Fibroblast of skin of left quadriceps (primary cell): ENCODE measurements at regions not wholly inside any gene's neighbourhood (a gene's known extent, or its start where the extent isn't known, plus 50 kb on each side); places are given as distances from the start of the nearest gene placed in this dataset.
A peak's percentile ranks its signal among the peaks of the same experiment; 100 is the strongest.

Source experiments
- DNase-seq, 2 experiments: peaks; one replicate each; pipeline ENCODE4 v3.0.0-alpha.2; 2013; ENCODE audit warnings: low read depth in 2 of 2

DNA sequence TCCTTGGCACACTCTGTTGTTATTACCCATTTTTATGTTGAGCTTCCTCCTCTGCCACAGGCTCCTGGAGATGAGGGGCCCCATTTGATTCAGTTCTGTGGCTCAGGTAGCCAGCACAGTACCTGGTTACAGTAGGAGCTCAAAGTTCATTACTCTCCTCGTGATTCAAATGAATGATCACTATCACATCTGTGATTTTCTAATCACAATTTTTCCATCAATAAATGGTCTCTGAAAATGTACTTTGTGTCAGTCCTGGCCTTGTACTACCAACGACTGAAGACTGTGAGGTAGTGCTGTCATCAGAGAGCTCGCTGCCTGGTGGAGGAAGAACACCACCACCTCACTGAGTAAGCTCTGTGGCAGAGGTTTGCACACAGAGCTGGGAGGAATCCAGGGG lies 106.8 kb upstream of the JUN start:
- DNase-seq: no peak

DNA sequence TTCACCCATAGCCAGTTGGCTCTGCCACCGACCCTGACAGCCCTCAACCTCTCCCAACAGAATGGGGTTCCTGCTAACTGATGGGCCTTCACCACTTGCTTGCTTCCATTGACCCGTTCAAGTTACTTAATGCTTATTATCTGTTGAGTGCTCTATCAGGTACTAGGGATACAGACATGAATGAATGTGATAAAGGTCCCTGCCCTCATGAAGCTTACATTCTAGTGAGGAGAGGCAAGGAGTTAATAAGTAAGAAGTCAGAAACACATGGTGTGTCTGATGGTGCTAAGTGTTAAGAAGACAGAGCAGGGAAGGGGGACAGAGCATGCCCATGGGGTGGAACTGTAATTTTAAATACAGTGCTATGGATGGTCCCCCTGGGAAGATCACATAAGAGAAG lies 107.5 kb upstream of the JUN start:
- DNase-seq: no peak

DNA sequence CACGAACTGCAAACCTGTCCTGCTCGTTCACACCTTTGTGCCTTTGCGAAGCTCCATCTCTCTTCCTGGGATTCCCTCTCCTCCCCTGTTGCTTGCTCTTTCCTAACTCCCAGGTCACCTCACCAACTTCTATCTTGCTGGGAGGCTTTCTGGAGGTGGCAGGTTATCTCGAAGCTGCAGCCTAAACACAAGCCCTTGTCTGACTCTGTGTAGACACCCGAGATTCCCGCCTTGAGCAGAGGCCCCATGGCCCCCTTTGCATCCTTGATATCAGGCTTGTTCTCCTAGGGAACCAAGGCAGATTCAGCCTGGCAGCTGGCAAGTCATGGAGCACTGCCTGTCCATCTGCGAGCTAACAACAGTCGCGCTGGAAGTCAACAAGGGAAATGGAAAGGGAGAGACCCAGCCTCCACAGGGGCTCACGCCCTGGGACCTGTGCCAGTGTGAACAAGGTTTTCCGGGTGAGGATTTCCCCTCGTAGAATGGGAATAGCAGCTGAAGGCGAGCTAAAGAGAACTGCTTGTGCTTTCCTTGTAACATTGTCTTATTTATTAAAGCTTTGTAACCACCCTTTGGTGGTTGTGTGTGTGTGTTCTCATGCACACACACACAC lies 109.5 kb upstream of the JUN start:
- DNase-seq: no peak

DNA sequence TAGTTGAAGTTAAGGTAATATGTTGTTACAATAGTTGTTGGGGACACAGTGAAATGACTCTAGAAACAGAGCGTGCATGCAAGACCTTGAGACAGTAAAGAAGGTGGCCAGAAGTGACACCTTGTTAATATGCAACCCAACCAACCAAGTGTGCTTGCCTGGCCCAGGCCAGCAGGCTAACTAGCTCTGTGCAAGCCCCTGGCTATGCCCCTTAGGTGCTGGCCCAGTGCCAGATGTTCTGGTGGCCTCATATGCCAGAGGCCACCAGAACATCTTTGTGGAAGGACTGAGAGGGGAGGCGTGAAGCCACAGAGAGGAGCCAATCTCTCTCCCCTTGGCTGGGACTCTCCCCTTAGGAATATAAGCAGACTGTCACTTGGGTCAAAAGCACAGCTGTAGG lies 111.2 kb upstream of the JUN start:
- no peak for DNase-seq

DNA sequence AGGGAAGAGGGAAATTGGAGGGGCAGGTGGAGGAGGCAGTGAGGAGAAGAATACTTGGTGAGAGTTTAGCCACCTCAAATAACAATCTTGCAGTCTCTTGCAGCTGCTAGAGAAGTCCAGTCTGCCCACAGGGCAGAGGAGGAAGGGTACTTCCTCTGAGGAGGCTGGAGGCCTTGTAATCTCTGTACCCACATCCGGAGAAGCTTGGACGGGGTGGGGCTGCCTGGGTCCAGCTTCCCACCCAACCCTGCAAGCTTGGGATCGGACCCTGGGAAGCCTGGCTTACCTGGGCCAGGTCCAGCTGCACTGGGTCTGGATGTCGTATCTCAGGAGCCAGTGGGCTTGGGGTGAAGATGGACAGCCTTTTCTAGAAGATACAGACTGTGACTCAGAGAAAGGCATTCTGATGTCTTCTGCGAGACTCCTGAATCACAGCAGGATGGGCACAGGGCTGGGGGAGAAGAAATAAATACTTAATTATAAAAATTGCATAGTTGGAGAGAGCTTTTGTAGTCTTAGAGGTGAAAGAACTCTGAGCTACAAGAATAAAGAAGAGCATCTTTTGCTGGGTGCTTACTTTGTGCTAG lies 111.8 kb upstream of the JUN start:
- no peak for DNase-seq

DNA sequence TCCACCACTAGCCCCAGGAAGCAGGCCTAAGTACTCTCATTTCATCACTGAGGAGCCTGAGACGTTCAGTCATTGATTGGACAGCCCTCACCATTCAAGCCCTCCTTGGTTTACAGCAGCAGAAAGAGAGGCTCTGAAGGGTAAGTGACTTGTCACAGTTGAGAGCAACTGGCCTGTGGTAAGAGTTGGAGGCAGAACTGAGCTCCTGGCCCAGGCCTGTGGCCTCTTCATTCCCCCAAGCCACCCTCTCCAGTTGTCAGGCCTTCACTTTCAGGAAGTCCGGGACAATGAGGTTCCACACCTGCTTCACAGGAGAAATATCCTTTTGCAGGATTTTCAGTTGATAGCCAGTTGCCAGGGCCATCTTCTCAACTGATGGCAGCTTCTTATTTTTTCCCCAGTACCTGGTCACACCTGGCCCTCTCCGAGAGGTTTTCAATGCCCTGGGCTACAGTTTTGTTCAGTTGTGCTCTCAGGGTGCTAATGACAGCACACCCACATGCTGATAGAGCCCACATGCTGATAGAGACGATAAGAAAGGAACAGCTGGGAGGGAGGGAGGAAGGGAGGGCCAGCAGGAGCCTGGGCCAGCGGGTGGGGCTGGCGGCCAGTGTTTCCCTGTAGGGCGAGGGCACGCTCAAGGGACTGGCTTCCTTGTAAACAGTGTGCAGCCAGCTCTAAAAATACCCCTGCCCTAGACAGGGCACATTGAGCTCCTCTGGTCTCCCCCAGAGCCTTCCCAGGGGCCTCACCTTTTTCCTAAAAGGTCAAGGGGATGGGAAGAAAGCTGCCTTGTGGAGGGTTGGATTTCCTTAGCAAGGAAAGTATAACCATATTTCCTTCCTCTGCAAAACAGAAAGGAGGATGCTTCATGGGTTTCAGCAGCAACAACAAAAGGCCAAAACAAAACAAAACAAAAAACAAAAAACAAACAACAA lies 112.7 kb upstream of the JUN start:
- no peak for DNase-seq

DNA sequence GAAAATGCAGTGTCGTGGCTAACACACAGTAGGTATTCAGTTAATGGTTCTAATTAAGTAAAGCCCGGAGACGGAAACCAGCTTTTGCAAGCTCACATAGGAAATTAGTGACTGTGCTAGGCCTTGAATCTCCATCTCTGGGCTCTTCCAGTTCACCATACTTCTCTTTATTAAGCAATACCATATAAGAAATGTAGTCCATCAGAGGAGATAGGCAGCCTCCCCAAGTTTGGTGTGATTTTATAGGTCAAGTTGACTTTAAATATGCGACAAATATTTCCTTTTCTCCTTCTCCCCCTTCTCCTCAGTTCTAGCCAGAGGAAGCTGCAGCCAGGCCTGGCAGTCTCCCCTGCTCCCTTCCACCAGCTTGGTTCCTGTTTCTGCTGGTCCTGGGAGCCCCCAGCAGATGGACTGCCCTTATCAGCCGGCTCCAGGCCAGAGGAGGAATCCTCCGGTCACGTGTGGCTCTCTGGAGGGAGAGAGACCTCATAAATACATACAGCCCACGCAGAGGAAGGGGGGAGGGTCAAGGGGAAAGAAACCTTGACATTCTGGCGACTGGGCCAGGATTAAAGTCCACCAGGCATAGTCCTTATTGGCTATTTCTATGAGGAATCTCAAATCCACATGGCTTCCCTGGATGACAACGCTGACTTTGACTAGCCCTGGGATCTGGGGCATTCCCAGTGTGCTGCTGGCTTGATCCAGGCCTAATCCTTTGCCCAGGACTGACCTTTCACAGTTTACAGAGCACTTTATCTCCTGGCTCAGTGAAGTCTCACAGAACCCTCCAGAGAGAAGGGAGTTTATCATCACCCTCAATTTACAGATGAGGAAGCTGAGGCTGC lies 115.1 kb upstream of the JUN start:
- no peak for DNase-seq

DNA sequence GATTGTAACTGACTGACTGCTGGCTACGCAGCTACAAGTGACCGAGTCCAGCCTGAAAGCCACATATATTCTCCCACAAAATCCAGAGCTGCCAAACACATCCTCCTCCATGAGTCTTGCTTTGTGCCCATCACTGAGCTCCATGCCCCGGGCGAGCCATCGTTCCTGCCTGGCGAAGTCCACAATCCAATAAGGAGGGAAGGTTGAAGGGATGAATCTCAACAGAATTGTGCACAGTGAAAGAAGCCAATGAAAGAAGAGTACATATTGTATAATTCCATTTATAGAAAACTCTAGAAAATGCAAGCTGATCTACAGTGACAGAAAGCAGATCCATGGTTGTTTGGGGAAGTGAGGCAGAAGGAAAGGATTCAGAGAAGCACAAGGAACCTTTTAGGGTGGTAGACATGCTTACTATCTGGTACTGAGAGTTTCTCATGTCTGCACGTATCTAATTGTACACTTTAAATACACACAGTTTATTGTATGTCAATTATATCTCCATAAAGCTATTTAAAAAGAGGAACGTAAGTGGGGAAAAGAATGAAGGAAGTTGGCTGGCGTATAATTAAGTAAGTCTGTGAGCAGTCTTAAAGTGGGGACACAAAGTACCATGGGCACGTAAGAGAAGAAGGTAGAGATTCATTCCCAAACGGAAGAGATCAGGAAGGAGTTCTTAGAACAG lies 115.9 kb upstream of the JUN start:
- no peak for DNase-seq

DNA sequence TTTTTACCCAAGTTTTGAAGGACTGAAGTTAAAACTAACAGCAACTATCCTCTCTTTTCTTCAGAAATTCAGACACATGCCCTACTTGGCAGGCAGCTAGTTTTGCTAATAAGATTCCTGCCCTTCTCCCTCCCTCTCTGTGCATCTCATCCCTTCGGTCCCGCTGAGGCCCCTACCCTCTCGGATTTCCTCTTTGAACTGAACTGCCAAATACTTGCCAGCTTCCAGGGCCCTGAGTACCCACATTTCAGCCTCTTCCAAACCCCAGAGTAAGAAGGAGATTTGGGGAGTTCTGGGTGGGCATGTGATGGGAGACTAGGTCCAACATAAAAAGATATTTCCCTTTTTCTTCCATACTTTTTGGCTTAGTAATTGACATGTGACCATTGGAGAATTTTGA lies 116.5 kb upstream of the JUN start:
- DNase-seq: no peak

DNA sequence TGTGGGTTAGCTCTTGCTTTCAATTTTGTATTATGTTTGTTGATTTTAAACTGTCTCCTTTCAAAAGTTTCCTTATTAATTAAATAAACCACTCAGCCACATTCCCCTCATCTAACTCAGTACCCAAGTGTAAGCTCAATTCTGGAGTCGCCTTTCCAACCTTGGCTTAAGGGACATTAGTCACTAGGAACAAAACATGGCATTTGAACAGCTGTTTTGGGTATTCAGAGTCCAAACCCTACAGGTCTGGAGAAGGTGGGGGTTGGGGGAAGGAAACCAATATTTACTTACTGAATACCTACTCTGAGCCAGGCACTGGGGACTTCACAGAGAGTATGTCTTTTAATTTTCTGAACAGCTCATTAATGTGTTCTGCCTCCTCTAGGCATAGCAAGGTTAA lies 117.2 kb upstream of the JUN start:
- no peak for DNase-seq

DNA sequence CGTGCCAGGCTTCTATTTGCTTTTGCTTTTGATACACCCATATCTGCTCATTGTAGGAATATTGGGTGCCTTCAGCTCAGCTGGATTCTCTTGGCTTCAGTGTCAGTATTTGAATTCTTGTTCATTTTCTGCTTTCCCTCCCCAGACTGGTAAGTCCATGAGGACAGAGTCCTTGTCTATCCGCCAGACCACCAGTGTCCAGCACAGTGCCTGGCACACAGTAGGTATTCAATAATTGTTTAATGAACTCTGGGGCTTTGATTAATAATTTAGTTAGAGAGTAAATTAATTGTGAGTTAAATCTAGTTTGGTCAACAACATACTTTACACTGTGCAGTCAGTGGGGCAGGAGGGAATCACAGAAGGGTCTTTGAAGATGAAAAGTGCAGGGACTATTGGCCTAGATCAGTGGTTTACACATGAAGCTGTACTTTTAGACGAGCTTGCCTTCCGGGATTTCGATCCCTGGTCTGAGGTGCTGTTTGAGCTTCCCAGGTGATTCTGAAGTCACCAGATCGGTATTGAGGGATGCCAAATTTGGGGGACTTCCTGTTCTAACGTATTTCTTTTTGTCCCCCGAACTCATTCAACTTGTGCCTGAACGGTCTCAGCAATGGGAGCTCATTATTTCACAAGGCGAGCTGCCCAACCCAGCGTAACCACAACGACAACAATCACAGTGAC lies 119.1 kb upstream of the JUN start:
- DNase-seq: no peak

DNA sequence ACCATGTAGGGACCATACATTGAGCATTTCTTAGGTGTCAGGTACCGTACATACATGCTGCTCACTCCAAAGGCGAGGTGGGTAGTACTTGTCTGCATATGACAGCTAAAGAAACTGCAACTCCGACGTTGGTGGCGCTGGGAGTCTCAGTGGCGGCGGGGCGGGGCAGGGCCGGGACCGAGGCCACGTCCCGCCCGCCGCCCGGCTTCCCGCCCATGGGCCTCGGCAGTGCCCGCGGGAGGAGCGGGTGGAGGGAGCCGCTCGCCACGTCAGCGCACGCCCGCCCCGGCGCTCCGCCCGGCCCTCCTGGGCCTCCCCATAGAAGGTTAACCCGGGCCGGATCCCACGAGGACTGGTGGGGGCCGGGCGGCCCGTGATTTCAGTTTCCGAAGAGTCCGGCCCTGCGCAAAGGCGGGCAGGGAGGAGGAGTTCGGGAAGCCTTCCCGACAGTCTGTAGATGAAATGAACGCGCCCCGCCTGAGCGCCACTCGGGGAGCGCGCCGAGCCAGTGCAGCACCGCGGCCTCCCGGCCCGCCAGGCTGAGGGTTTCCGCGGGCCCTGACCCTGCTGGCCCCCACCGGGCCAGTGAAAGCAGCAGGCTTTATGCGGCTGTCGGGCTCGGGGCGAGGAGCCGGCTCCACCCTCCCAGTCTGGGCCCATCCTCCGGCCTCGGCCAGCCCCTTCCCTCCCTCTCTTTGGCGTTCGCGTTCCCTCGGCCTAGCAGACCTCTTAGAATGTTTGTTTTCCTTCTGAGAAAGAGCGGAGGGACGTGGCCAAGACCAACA lies 119.9 kb upstream of the JUN start:
- DNase-seq: peak; percentile 86 to 89

DNA sequence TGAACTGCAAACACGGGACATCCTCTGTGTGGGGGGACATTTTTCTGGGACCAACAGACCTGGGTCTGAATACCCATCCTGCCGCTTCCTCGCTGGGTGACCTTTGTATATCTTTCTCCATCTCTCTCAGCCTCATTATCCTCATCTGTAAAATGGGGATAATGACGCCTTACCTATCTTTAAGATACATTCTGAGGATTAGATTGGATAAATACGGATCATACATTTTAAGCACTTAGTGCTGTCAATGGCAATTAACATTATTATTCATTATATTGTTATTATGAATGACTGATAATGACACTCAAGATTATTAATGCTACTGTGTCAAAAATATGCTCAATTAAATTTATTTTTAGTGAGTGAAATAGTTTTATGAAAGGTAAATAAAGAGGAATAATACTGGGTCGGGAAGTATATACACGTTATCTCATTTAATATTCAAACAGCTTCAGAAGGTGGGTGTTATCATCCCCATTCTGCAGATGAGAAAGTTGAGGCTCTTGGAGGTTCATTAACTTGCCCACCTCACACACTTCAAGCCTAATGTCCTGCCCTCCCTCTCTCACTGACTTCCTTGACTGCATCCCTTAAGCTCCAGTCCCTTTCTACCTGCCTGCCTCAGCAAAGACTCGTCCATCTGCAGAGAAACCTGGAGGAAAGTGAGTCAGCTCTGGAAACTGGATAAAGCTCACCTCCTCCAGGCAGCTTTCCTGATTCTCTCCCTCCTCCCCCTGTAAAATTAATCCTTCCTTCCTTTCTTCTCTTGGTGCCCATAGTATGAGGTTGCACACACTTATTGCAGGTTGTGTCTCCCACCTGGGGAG lies 120.7 kb upstream of the JUN start:
- DNase-seq: no peak

DNA sequence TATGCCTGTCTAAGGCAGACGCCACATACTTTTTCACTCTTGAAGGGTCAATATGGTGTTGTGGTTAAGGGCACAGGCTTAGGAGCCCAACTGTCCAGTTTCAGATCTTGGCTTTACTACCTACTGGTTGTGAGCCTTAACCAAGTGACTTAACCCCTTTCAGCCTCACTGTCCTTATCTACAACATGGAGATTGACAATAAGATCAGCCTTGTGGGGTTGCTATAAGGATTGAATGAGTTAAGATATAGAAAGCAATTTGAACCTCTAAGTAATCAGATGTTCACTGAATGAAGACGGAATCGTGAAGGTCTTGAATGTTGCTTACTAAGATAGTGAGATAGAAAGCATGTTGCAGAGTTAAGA lies 121.3 kb upstream of the JUN start:
- no peak for DNase-seq

DNA sequence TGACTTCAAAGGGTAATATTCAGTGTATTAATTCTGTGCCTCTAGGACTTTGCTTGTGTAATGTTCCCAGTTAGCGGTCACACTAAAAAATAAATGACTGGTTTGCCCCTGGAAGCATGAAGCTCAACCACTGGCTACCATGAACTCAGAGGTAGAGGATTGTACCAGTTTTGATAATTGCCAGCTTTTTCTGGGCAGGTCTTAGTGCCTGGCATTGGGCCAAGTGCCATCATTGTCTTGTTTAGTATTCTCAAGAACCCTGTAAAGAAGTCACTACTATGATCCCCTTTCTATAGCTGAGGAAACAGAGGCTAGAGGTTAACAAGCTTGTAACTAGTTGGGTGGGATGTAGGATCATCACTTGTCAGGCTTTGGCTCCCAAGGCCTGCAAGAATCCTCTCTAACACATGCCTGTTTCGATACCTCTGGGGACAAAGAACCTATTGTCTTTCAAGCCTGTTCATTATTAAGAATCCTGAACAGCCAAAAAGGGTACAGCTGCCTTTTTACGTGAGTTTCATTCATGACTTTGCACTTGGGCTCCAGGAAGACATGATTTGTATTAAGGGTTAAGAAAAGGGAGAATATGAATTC lies 121.9 kb upstream of the JUN start:
- no peak for DNase-seq

DNA sequence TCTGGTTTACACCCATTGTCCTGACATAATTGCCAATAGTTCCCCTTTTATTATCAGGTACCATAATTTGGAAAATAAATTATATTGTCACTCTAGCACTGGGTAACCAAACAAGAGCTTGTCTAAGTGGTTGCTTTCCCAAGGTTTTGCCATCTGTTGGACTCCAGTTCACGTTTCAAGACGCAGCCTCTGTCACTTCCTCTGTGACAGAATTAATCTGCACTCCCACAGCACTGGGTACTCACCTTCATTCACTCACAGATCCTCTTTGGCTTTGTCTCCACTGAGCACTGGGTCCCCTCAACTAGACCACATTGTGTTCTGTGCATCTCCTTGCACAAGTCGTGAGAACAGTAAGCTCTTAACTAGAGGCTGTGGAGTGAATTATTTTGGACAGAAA lies 123.6 kb upstream of the JUN start:
- no peak for DNase-seq

DNA sequence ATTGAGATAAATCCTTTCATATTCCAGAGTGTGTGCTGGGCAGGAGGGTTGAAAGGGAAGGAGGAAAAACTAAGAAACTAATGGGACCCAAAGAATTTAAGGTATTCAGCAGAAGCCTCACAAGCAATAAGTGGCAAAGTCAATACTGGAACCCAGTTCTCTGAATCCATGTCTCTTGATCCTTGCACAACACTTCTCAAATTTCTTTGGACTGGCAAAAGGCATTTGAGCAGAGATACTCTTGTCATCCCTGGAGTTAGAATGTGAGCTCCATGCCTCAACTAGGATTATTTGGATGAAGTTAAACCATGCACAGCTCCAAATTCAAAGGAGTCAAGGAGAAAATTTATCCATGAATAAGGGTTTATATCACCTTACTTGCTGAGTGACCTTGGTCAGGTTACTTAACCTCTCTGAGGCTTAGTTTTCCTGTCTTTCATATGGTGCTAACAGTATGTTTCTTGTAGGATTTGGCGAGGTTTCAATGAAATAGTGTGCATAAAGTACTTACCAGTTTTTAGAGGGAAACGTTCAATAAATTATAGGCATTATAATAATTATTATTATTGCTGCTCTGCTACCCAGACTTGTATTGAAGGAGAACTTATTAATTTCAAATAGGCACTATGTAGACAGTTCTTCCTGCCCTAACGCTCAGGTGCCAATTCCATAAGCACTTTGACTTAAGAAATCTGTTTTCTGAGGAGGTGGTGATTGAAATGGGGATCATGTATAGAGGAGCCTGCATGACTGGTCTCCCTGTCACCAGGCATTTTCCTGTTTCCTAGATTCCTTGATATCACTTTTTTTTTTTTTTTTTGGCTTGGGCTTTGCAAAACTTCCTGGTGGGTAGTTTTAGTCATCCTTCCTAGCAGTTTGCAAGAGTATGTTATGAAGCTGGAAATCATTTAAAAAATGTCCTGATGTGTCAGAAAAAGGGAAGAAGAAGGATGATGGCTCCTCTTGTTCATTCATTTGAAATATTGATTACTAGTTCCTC lies 125.0 kb upstream of the JUN start:
- peak; percentile 59 to 61 for DNase-seq
